GM19324 (cell line): ENCODE measurements at regions not wholly inside any gene's neighbourhood (a gene's known extent, or its start where the extent isn't known, plus 50 kb on each side); places are given as distances from the start of the nearest gene placed in this dataset.
A peak's percentile ranks its signal among the peaks of the same experiment; 100 is the strongest.
"Not testable (repeated sequence)": the region's sequence is repeated elsewhere in the genome, so short reads cannot be mapped to it uniquely, and the experiment has no call there.

Experiments used
- ATAC-seq: cut with Tn5 transposase; IDR thresholded peaks from one replicate; pipeline ENCODE4 v1.9.1; 2021; ENCODE audit warnings: mild to moderate bottlenecking, moderate library complexity; ENCODE audit not compliant: unreplicated experiment, low FRiP score

DNA sequence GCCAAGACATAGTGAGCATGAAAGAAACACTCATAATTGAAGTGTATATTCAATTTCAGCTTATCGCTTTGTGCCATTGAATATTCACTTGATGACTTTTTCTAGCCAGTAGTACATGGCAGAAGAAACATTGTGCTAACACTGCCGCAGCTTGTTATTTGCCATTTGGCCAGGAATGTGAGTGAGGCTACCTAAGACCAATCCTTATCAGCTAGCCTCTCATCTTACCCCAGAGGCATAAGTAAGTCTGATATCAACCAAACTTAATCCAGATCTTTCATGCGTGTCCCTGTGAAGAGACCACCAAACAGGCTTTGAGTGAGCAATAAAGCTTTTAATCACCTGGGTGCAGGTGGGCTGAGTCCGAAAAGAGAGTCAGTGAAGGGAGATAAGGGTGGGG is 586.0 kb upstream of the MBL2 start:
- no peak for ATAC-seq

- ATAC-seq = no peak
These were observed 585.0 kb upstream of the MBL2 start for GRCh38 chr10:53357587-53357986.

GRCh38 chr10:53356616-53357349 is 584.2 kb upstream of the MBL2 start:
- no peak for ATAC-seq

- not testable (repeated sequence) for ATAC-seq
These were observed 569.9 kb upstream of the MBL2 start for GRCh38 chr10:53342531-53342930.

DNA sequence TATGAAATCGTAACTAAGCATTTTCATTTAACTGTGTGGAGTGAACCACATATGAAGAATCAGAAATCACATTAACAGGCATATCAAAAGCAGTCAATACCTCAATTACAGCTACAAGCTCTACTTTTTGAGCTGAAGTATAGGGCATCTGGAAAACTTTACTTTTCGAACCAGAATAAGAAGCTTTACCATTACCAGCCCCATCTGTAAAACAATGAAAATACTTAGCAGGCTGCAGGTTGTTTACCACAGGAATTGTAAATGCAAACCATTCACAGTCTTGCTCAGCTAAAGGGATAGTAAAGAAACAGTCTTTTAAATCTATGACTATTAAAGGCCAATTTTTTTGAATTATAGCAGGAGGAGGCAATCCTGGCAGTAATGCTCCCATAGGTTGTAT is 565.6 kb upstream of the MBL2 start:
- not testable (repeated sequence) for ATAC-seq

DNA sequence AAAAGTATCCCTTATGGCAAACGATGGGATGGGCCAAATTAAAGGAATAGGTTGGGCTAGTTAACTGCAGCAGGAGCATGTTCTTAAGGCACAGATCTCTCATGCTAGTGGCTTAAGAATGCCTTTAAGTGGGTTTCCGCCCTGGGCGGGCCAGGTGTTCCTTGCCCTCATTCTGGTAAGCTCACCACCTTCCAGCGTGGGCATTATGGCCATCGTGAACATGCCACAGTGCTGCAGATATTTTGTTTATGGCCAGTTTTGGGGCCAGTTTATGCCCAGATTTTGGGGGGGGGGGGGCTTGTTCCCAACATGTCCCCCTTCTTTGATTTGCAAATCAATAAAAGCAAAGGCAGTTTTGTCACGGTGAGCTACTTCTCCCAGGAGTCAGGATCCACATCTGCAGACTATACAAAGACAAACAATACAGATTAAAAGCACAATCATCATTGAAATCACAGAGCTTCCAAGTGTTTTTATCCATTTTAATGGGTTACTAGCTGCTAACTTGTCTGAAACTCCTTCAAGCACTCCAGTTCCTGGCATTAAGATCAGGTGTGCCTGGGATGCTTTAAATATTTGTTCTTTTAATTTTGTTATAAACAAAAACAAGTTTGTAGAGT is 563.3 kb upstream of the MBL2 start:
- ATAC-seq = not testable (repeated sequence)

DNA sequence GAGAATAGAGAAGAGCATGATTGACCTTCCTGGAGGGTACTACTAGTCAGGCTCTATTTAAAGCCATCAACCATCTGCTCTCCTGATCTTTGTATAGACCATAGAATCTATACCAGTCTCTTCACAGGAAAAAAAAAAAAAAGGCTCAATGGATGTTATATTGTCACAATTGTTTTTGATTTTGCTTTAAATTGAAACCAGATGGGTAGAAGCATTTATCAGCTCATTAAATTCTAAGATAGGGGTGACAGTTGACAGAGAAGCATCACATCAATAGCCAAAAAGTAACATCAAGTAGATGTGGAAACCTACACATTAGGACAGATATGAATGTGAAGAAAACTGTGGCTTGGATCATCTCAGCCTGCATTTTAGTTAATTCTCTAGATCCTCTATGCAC is 558.9 kb upstream of the MBL2 start:
- ATAC-seq = no peak

DNA sequence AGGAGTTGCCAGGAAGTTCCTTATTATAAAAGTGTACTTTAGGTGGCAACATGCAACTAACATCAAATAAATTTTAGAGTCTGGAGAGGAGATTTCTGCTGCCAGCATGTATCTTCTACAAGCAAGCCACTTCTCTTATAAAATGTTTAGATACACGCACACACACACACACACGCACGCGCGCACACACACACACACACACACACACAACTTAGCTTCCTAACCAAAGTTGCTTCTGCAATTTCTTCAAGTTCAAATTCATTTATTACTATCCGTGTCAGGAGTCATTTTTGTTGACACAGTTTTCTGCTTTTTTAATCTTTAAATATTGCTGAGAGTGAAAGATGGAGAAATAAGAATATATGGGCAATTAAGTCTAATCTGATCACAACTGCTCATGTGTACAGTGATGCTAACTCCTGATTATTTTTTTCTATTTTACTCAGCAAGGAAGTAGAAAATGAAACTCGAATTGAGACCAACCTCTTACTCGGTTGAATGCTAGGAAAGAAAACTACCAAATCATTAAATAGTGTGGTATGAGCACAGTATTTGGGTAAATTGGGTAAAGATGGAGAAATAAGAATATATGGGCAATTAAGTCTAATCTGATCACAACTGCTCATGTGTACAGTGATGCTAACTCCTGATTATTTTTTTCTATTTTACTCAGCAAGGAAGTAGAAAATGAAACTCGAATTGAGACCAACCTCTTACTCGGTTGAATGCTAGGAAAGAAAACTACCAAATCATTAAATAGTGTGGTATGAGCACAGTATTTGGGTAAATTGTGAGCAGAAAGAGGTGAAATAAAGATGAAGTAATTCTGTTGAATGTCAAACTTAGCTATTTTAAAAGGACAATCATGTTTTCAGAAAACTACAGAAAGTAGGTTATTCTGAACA is 554.1 kb upstream of the MBL2 start:
- ATAC-seq = peak; percentile 77

DNA sequence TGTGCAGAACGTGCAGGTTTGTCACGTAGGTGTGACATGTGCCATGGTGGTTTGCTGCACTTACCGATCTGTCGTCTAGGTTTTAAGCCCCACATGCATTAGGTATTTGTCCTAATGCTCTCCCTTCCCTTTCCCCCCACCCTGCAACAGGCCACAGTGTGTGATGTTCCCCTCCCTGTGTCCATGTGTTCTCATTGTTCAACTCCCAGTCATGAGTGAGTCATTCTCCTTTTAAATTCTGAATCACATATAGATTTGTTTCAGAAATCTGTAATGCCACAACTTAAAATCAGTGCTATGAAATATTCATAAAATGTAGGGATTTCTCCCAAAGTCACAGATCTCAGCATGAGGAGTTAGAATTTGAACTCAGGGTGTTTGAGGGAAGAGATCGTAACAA is 552.5 kb upstream of the MBL2 start:
- no peak for ATAC-seq

GRCh38 chr10:53315709-53316108 is 543.1 kb upstream of the MBL2 start:
- ATAC-seq = no peak

GRCh38 chr10:53314876-53315275 is 542.3 kb upstream of the MBL2 start:
- no peak for ATAC-seq

GRCh38 chr10:53298443-53298842 is 525.9 kb upstream of the MBL2 start:
- ATAC-seq = no peak

DNA sequence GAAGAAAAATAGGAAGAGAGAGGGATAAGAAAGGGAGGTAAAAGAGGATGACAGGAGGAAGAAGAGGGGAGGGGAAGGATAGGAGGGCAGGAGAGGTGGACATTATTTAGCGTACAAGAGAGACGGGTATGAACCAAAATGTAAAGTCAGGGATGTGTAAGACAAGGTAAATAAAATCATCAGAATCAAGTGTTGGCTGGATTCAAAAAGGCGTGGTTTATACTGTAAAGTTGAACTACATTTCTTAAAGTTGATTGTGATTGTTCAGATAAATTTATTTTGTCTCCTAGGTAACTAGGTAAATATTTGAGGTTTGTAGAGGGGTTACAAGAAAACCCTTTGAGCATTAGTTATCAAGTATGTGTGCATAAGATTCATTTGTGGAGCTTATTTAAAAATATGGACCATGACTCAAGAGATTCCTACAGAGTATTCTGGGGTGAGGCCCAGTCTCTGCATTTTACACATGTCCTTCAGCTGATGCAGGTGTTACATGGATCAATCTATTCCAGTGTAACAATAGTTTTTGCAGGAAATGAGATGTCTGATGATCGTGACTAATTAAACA is 512.1 kb upstream of the MBL2 start:
- ATAC-seq = no peak

DNA sequence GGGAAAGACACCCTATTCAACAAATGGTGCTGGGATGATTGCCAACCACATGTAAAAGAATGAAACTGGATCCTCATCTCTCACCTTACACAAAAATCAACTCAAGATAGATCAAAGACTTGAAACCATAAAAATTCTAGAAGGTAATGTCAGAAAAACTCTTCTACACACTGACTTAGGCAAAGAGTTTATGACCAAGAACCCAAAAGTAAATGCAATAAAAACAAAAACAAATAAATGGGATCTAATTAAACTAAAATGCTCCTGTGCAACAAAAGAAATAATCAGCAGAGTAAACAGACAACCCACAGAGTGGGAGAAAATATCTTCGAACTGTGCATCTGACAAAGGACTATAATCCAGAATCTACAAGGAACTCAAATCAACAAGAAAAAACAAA is 504.2 kb upstream of the MBL2 start:
- ATAC-seq = no peak

DNA sequence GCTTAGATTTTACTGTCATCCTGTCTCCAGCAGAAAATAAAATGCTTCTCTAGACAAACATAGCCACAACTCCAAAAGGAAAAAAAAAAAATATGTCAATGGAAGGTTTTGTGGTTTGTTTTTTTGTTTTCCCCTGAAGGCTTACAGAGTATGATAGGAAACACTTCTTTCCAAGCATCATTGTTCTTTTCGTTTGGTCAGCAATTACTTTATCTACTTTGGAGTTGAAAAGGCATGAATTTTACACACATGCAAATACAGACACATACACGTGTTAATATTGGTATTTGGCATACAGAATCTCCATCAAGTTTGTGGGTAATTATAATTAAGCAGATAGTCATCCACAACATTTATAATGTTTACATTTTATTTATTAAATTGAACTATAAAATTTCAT is 496.9 kb upstream of the MBL2 start:
- ATAC-seq = no peak

DNA sequence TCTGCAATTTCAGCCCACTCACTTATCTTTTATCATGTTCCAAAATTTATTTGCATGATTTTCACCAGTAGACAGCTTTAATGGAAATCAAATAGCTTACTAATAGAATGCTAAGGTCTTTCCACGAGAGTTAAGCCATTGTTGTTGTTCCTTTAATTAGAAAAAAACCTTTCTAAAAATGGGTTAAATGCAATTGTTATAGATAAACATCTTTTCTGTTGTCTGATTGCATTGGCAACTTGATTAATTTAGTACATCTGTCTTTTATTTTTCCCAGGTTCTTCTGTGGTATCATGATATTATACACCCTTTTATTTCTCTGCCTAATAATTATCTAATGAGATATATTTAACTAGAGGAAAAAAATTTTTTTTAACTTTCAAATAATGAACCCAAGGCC is 487.6 kb upstream of the MBL2 start:
- ATAC-seq = no peak

DNA sequence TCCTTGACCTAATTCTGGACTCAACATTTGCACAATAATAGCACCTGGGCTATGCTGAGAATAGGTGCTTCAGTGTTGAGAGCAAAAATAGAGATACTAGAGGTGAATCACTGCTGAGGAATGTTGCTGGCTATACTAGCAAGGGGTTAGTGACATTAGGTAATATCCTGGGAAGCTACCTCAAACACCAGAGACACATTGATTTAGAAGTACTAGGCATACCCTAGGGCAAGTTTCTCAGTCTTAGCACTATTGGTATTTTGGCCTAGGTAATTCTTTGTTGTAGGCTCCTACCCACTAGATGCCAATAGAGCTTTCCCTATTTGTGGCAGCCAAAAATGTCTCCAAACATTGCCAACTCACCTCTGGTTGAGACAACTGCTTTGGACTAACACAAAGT is 484.0 kb upstream of the MBL2 start:
- ATAC-seq = no peak

DNA sequence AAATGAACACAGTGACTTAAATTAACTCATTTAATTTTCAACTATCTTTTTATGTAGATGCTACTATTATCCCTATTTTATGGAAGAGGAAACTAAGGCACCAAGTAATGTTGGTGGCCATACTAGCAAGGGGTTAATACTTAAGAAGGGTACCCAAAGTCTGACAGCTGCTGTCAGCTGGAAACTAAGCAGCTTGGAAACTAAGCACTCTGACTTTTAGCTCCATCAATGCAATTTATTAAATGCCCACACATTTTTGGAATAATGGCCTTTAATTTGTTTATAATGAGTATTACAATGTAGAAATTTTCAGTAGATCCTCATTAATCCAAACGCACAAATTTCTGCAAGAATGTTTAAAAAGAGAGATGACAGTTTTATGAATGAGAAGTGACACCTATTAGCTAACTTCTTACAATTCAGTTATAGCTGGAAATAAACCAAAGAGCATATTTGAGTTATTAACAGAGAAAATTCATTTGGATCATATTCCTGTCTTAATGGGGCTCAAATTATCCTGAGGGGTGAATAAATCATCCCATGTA is 483.1 kb upstream of the MBL2 start:
- ATAC-seq = no peak

- ATAC-seq = no peak
These were observed 480.6 kb upstream of the MBL2 start for GRCh38 chr10:53253221-53253620.

DNA sequence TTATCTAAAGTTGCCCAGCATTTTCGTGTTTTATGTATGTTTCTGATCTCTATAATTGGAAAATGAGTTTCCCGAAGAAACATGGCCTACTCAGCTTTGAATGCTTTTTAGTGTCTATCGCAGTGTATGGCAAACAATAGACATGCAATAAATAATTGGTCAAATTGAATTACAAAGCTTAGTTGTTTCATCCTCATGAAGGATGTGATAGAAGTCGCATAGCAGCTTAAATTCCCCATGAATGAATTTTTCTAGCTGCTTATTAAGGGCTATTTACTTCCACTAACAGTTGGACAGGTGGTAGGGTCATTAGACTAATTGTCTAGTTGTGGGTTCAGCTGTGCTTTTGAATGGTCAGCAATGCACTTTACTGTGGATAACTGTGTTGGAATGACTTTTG is 467.3 kb upstream of the MBL2 start:
- ATAC-seq = no peak

DNA sequence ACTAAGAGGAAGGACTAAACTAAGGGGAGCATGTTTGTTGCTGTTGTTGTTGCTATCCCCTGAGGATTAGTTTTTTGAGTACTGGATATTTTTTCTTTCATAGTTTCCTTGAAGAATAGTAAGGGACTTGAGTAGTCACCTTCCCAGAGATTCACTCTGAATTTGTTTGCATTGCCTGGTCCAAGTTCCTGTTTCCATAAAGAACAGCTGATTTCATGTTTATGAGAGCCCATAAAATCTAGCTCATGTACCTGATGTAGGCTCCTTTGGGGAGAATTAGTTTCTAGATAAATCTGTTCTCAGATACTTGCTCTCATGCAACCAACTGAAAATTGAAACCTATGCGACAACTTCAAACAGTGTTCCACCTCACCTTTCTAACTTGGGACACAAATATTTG is 464.4 kb upstream of the MBL2 start:
- no peak for ATAC-seq
